Type B pancreatic cell (in vitro differentiated cells): ENCODE measurements at regions not wholly inside any gene's neighbourhood (a gene's known extent, or its start where the extent isn't known, plus 50 kb on each side); places are given as distances from the start of the nearest gene placed in this dataset.

Experiments
- DNase-seq: peaks from one replicate; pipeline ENCODE4 v3.0.0; 2021; ENCODE audit warnings: mixed read lengths; ENCODE audit not compliant: unreplicated experiment; ENCODE audit errors: extremely low spot score
- H3K27ac Mint-ChIP-seq: 2 replicates; pipeline ENCODE4 v1.8.0; 2021; ENCODE audit warnings: mild to moderate bottlenecking, mixed read lengths
- H3K27me3 Mint-ChIP-seq: 2 replicates; pipeline ENCODE4 v1.8.0; 2021; ENCODE audit warnings: mixed read lengths
- H3K36me3 Mint-ChIP-seq: 2 replicates; pipeline ENCODE4 v1.8.0; 2021; ENCODE audit warnings: mixed read lengths
- H3K4me1 Mint-ChIP-seq: one replicate; pipeline ENCODE4 v1.8.0; 2021; ENCODE audit warnings: mixed read lengths; ENCODE audit not compliant: unreplicated experiment
- H3K4me3 Mint-ChIP-seq: 2 replicates; pipeline ENCODE4 v1.8.0; 2021; ENCODE audit warnings: mild to moderate bottlenecking, mixed read lengths
- H3K9me3 Mint-ChIP-seq: 2 replicates; pipeline ENCODE4 v1.8.0; 2021; ENCODE audit warnings: mixed read lengths
- CTCF ChIP-seq: fragments of 200-600 bp; sonication (generic); conservative IDR thresholded peaks from 2 replicates; pipeline ENCODE4 v1.5.0; 2021; ENCODE audit warnings: antibody characterized with exemption, mild to moderate bottlenecking

GRCh38 chr15:35616498-35617271 is 70.7 kb upstream of the DPH6 start:
- Mint-ChIP-seq H3K27me3 (no peaks in the 10 kb centered on the region), H3K27ac (no peak overlapping the region), H3K4me1 (no peaks in the 10 kb centered on the region), H3K36me3 (no peaks in the 10 kb centered on the region), H3K4me3 (no peak overlapping the region), H3K9me3 (peaks cover 5% of the 10 kb centered on the region)
- no peak for DNase-seq
- no peak for TF ChIP-seq CTCF

- TF ChIP-seq CTCF, result no peak
- H3K9me3 Mint-ChIP-seq, result peaks cover 5% of the 10 kb centered on the region
- no peaks in the 10 kb centered on the region for H3K36me3 Mint-ChIP-seq
- DNase-seq, result no peak
- H3K4me1 Mint-ChIP-seq, result no peaks in the 10 kb centered on the region
- H3K27me3 Mint-ChIP-seq, result no peaks in the 10 kb centered on the region
- H3K4me3 Mint-ChIP-seq, result no peak overlapping the region
- no peak overlapping the region for H3K27ac Mint-ChIP-seq
Observed at GRCh38 chr15:35618260-35619188, 72.6 kb upstream of the DPH6 start.

GRCh38 chr15:35622641-35623340 is 76.8 kb upstream of the DPH6 start:
- H3K9me3 Mint-ChIP-seq, result peaks cover 5% of the 10 kb centered on the region
- peaks cover 15% of the 10 kb centered on the region for H3K4me1 Mint-ChIP-seq
- DNase-seq, result no peak
- no peak overlapping the region for H3K4me3 Mint-ChIP-seq
- no peak for TF ChIP-seq CTCF
- no peaks in the 10 kb centered on the region for H3K27me3 Mint-ChIP-seq
- H3K27ac Mint-ChIP-seq, result no peak overlapping the region
- no peaks in the 10 kb centered on the region for H3K36me3 Mint-ChIP-seq

GRCh38 chr15:35624881-35625280 is 78.9 kb upstream of the DPH6 start:
- Mint-ChIP-seq H3K27ac (no peak overlapping the region), H3K36me3 (no peaks in the 10 kb centered on the region), H3K27me3 (no peaks in the 10 kb centered on the region), H3K9me3 (peaks cover 5% of the 10 kb centered on the region), H3K4me1 (peaks cover 18% of the 10 kb centered on the region), H3K4me3 (no peak overlapping the region)
- no peak for DNase-seq
- no peak for TF ChIP-seq CTCF

GRCh38 chr15:35626571-35627318 is 80.8 kb upstream of the DPH6 start:
- no peak for DNase-seq
- peak overlapping the region; percentile 24 for H3K4me3 Mint-ChIP-seq

More at GRCh38 chr15:35626571-35627318, 80.8 kb upstream of the DPH6 start:
- Mint-ChIP-seq H3K36me3 (no peaks in the 10 kb centered on the region), H3K4me1 (peaks cover 30% of the 10 kb centered on the region), H3K27me3 (no peaks in the 10 kb centered on the region), H3K9me3 (no peaks in the 10 kb centered on the region), H3K27ac (peak overlapping the region; percentile 1)
- no peak for TF ChIP-seq CTCF
